ENCODE measurements at regions not wholly inside any gene's neighbourhood (a gene's known extent, or its start where the extent isn't known, plus 50 kb on each side); places are given as distances from the start of the nearest gene placed in this dataset.

- TF ChIP-seq, protein P1, sequence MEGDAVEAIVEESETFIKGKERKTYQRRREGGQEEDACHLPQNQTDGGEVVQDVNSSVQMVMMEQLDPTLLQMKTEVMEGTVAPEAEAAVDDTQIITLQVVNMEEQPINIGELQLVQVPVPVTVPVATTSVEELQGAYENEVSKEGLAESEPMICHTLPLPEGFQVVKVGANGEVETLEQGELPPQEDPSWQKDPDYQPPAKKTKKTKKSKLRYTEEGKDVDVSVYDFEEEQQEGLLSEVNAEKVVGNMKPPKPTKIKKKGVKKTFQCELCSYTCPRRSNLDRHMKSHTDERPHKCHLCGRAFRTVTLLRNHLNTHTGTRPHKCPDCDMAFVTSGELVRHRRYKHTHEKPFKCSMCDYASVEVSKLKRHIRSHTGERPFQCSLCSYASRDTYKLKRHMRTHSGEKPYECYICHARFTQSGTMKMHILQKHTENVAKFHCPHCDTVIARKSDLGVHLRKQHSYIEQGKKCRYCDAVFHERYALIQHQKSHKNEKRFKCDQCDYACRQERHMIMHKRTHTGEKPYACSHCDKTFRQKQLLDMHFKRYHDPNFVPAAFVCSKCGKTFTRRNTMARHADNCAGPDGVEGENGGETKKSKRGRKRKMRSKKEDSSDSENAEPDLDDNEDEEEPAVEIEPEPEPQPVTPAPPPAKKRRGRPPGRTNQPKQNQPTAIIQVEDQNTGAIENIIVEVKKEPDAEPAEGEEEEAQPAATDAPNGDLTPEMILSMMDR (conservative IDR thresholded peaks at IDR 0.05 in 1 of 2, IDR thresholded peaks at IDR 0.05 in 1 of 2; ENCODE audit: extremely low read depth in 1 of 2, insufficient read depth in 1 of 2, low read depth in 1 of 2, low read length in 2 of 2): no peak
- TF ChIP-seq EZH2 (IDR thresholded peaks at IDR 0.05; ENCODE audit: borderline replicate concordance, low read length): no peak
Measured at GRCh38 chr20:11212902-11213301, 539.1 kb upstream of the JAG1 start.

Data from mammary epithelial cell (primary cell).